ENCODE measurements at regions not wholly inside any gene's neighbourhood (a gene's known extent, or its start where the extent isn't known, plus 50 kb on each side); places are given as distances from the start of the nearest gene placed in this dataset.

DNA sequence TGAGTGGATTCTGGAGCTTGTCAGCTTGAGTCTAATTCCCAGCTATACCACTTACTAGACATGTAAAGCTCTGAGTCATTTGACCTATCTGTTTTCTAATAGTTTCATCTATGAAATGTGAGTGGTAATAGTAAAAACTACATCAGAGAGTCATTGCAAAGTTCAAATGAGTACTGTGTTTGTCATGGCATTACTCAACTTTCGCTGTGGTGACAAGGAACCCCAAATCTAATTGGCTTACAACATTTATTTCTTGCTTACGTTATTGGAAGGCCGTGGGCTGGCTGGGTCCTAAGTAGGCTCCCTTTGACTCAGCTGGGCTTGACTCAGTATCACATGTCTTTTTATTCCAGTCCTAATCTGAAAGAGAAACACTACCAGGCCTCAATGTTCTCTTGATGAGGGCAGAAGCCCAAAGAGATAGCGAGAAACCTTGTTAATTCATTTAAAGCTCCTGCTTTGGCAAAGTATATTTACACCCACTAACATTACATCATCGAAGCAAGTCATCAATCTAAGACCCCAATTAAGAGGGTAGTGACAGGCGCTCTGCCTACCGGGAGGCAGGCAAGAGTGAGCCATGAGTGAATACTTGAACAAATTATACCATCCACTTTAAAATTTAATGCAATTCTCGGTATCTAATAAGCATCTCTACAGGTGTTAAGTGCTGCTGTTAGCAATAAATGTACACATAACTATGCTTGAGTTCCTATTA is 431.8 kb upstream of the SPHKAP start:
- H3K4me3 Mint-ChIP-seq = no peak overlapping the region
- Histone ChIP-seq H3K4me3 (ENCODE audit: low read length) (no peak overlapping the region), H3K27me3 (ENCODE audit: control insufficient read depth in 1 of 2, insufficient read depth in 2 of 2, low read length in 2 of 2) (no peaks in the 10 kb centered on the region), H3K27ac (ENCODE audit: low read depth in 1 of 2, low read length in 2 of 2) (no peak overlapping the region), H3K36me3 (ENCODE audit: insufficient read depth, low read length) (no peaks in the 10 kb centered on the region), H3K9me3 (ENCODE audit: control insufficient read depth in 1 of 2, insufficient read depth in 1 of 2, low read length in 2 of 2) (peaks cover 0 to 12% of the 10 kb centered on the region in 2 experiments), H3K4me1 (ENCODE audit: insufficient read depth, low read length) (no peaks in the 10 kb centered on the region)
- ChIA-PET CTCF (no interaction called here), POLR2A (no interaction called here)
- H3K27ac Mint-ChIP-seq = no peak overlapping the region
- DNase-seq (no peak), ATAC-seq (ENCODE audit: poor library complexity) (no peak)
- intact Hi-C loops (cut with DNase I, micrococcal nuclease) = no loop called here
- H3K9me3 Mint-ChIP-seq = peaks cover 2% of the 10 kb centered on the region
- no peaks in the 10 kb centered on the region for H3K36me3 Mint-ChIP-seq (ENCODE audit: low read depth)
- no peaks in the 10 kb centered on the region for H3K27me3 Mint-ChIP-seq
- H3K4me1 Mint-ChIP-seq (ENCODE audit: low read depth) = no peaks in the 10 kb centered on the region
- no peak for TF ChIP-seq CTCF (IDR thresholded peaks at IDR 0.05)

- Histone ChIP-seq H3K4me3 (ENCODE audit: low read length) (no peak overlapping the region), H3K4me1 (ENCODE audit: insufficient read depth, low read length) (no peaks in the 10 kb centered on the region), H3K36me3 (ENCODE audit: insufficient read depth, low read length) (no peaks in the 10 kb centered on the region), H3K27me3 (ENCODE audit: control insufficient read depth in 1 of 2, insufficient read depth in 2 of 2, low read length in 2 of 2) (no peaks in the 10 kb centered on the region), H3K27ac (ENCODE audit: low read depth in 1 of 2, low read length in 2 of 2) (no peak overlapping the region), H3K9me3 (ENCODE audit: control insufficient read depth in 1 of 2, insufficient read depth in 1 of 2, low read length in 2 of 2) (peaks cover 0 to 9% of the 10 kb centered on the region in 2 experiments)
- H3K27me3 Mint-ChIP-seq = no peaks in the 10 kb centered on the region
- H3K36me3 Mint-ChIP-seq (ENCODE audit: low read depth) = no peaks in the 10 kb centered on the region
- ATAC-seq (ENCODE audit: poor library complexity) (no peak), DNase-seq (no peak)
- intact Hi-C loops (cut with DNase I, micrococcal nuclease) = no loop called here
- no peak for TF ChIP-seq CTCF (IDR thresholded peaks at IDR 0.05)
- no peaks in the 10 kb centered on the region for H3K4me1 Mint-ChIP-seq (ENCODE audit: low read depth)
- no peak overlapping the region for H3K27ac Mint-ChIP-seq
- H3K9me3 Mint-ChIP-seq = no peaks in the 10 kb centered on the region
- ChIA-PET POLR2A (no interaction called here), CTCF (no interaction called here)
- H3K4me3 Mint-ChIP-seq = no peak overlapping the region
Measured at GRCh38 chr2:228611171-228611570, 429.7 kb upstream of the SPHKAP start.

DNA sequence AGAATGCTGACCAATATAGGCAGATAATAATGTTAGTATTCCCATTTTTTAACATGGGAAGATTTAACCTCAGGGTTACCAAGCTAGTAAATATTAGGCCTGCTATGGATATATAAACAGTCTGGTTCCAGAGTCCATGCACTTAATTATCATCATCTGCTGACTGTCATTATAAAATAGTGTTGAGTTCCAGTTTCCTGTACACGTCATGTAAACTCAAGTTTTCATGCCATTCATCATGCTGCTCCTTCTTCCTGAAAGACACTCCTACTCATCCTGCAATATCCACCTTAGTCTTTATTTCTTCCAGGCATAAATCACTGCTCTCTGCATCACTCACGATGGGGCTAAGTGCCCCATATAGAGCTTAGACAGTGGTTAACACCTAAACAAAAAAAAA is 420.8 kb upstream of the SPHKAP start:
- no peak overlapping the region for H3K27ac Mint-ChIP-seq
- no peaks in the 10 kb centered on the region for H3K36me3 ChIP-seq (ENCODE audit: insufficient read depth, low read length)
- DNase-seq = no peak
- H3K4me1 ChIP-seq (ENCODE audit: insufficient read depth, low read length) = no peaks in the 10 kb centered on the region
- no peak overlapping the region for H3K4me3 Mint-ChIP-seq
- no peaks in the 10 kb centered on the region for H3K4me1 Mint-ChIP-seq (ENCODE audit: low read depth)
- peaks cover 7% of the 10 kb centered on the region for H3K9me3 Mint-ChIP-seq
- no peak overlapping the region for H3K4me3 ChIP-seq (ENCODE audit: low read length)
- H3K27ac ChIP-seq (ENCODE audit: low read depth in 1 of 2, low read length in 2 of 2) = no peak overlapping the region
- no peaks in the 10 kb centered on the region for H3K36me3 Mint-ChIP-seq (ENCODE audit: low read depth)
- CTCF ChIA-PET = no interaction called here
- no peak for ATAC-seq (ENCODE audit: poor library complexity)
- H3K9me3 ChIP-seq (ENCODE audit: control insufficient read depth in 1 of 2, insufficient read depth in 1 of 2, low read length in 2 of 2) = no peaks in the 10 kb centered on the region
- TF ChIP-seq CTCF (IDR thresholded peaks at IDR 0.05) = no peak
- H3K27me3 Mint-ChIP-seq = no peaks in the 10 kb centered on the region
- no peaks in the 10 kb centered on the region for H3K27me3 ChIP-seq (ENCODE audit: control insufficient read depth in 1 of 2, insufficient read depth in 2 of 2, low read length in 2 of 2)
- intact Hi-C loops (cut with DNase I, micrococcal nuclease) = no loop called here
- POLR2A ChIA-PET = no interaction called here

Data from CD4-positive, alpha-beta T cell (primary cell).